H9 (cell line): ENCODE measurements at regions not wholly inside any gene's neighbourhood (a gene's known extent, or its start where the extent isn't known, plus 50 kb on each side); places are given as distances from the start of the nearest gene placed in this dataset.

ENCODE experiments used
- DNase-seq: peaks from one replicate; pipeline ENCODE4 v3.0.0-alpha.2; 2017
- H2AFZ ChIP-seq: one replicate; pipeline ENCODE4 v1.6.1; 2013; ENCODE audit warnings: mild to moderate bottlenecking, low read length, control low read depth, moderate library complexity
- H2AK5ac ChIP-seq: 2 replicates; pipeline ENCODE4 v1.6.1; 2013; ENCODE audit warnings: low read length, control low read depth, mixed read lengths; ENCODE audit not compliant: insufficient read length
- H2BK120ac ChIP-seq: one replicate; pipeline ENCODE4 v1.6.1; 2013; ENCODE audit warnings: low read depth, mild to moderate bottlenecking, low read length, control low read depth, inconsistent platforms; ENCODE audit not compliant: poor library complexity, severe bottlenecking
- H2BK12ac ChIP-seq: 2 replicates; pipeline ENCODE4 v1.6.1; 2013; ENCODE audit warnings: low read length, control low read depth, mixed read lengths, low read depth; ENCODE audit not compliant: insufficient read length
- H2BK15ac ChIP-seq: 2 replicates; pipeline ENCODE4 v1.6.1; 2013; ENCODE audit warnings: low read depth, low read length, control low read depth
- H2BK20ac ChIP-seq: one replicate; pipeline ENCODE4 v1.6.1; 2013; ENCODE audit warnings: low read depth, mild to moderate bottlenecking, low read length, control low read depth, inconsistent platforms; ENCODE audit not compliant: poor library complexity, severe bottlenecking
- H2BK5ac ChIP-seq: 2 replicates; pipeline ENCODE4 v1.6.1; 2013; ENCODE audit warnings: low read length, control low read depth, mixed read lengths; ENCODE audit not compliant: insufficient read length
- H3K14ac ChIP-seq: 2 replicates; pipeline ENCODE4 v1.6.1; 2013; ENCODE audit warnings: low read length, control low read depth; ENCODE audit not compliant: insufficient read depth
- H3K18ac ChIP-seq: 2 replicates; pipeline ENCODE4 v1.6.1; 2013; ENCODE audit warnings: low read depth, mild to moderate bottlenecking, mixed read lengths, low read length, control low read depth; ENCODE audit not compliant: insufficient read length
- H3K23ac ChIP-seq: 2 replicates; pipeline ENCODE4 v1.6.1; 2013; ENCODE audit warnings: low read length, control low read depth, mixed read lengths, low read depth; ENCODE audit not compliant: insufficient read length
- H3K23me2 ChIP-seq: 2 replicates; pipeline ENCODE4 v1.6.1; 2013; ENCODE audit warnings: low read depth, mild to moderate bottlenecking, mixed read lengths, low read length, control low read depth; ENCODE audit not compliant: insufficient read length, poor library complexity, severe bottlenecking
- H3K27ac ChIP-seq: 2 replicates; pipeline ENCODE4 v1.5.1; 2013; ENCODE audit warnings: low read length, control low read depth, mixed read lengths, low read depth; ENCODE audit not compliant: insufficient read length
- H3K27me3 ChIP-seq: 2 replicates; pipeline ENCODE4 v1.6.1; 2013; ENCODE audit warnings: low read length, control low read depth, inconsistent platforms; ENCODE audit not compliant: insufficient read depth
- H3K4ac ChIP-seq: 2 replicates; pipeline ENCODE4 v1.6.1; 2013; ENCODE audit warnings: low read depth, mild to moderate bottlenecking, control low read depth, inconsistent platforms, low read length, moderate library complexity
- H3K4me1 ChIP-seq: 2 replicates; pipeline ENCODE4 v1.6.1; 2013; ENCODE audit warnings: low read length, control low read depth, inconsistent platforms; ENCODE audit not compliant: insufficient read depth
- H3K4me2 ChIP-seq: 2 replicates; pipeline ENCODE4 v1.6.1; 2013; ENCODE audit warnings: low read length, control low read depth, mixed read lengths; ENCODE audit not compliant: insufficient read length, insufficient read depth
- H3K56ac ChIP-seq: 2 replicates; pipeline ENCODE4 v1.6.1; 2013; ENCODE audit warnings: low read depth, mild to moderate bottlenecking, mixed read lengths, low read length, control low read depth; ENCODE audit not compliant: insufficient read length
- H3K79me1 ChIP-seq: 2 replicates; pipeline ENCODE4 v1.6.1; 2013; ENCODE audit warnings: low read depth, mild to moderate bottlenecking, moderate library complexity, low read length, control low read depth, inconsistent platforms; ENCODE audit not compliant: insufficient read depth, poor library complexity, severe bottlenecking
- H3K79me2 ChIP-seq: 2 replicates; pipeline ENCODE4 v1.6.1; 2013; ENCODE audit warnings: low read length, control low read depth, inconsistent platforms; ENCODE audit not compliant: insufficient read depth
- H3K9ac ChIP-seq: 2 replicates; pipeline ENCODE4 v1.6.1; 2013; ENCODE audit warnings: low read length, control low read depth, mixed read lengths; ENCODE audit not compliant: insufficient read length; ENCODE audit errors: extremely low read depth
- H3K9me3 ChIP-seq: one replicate; pipeline ENCODE4 v1.6.1; 2013; ENCODE audit warnings: low read depth, low read length, inconsistent platforms; ENCODE audit not compliant: control insufficient read depth
- H3T11ph ChIP-seq: one replicate; pipeline ENCODE4 v1.6.1; 2013; ENCODE audit warnings: mild to moderate bottlenecking, low read length, control low read depth, inconsistent platforms
- H4K20me1 ChIP-seq: one replicate; pipeline ENCODE4 v1.6.1; 2013; ENCODE audit not compliant: control insufficient read depth, insufficient read length, insufficient read depth
- H4K5ac ChIP-seq: 2 replicates; pipeline ENCODE4 v1.6.1; 2013; ENCODE audit warnings: low read depth, mild to moderate bottlenecking, mixed read lengths, low read length, control low read depth; ENCODE audit not compliant: insufficient read length
- H4K8ac ChIP-seq: replicated peaks from 2 replicates; pipeline ENCODE4 v1.6.1; 2013; ENCODE audit warnings: low read length, control low read depth, mixed read lengths, low read depth; ENCODE audit not compliant: insufficient read length
- H4K91ac ChIP-seq: 2 replicates; pipeline ENCODE4 v1.6.1; 2013; ENCODE audit warnings: low read depth, mild to moderate bottlenecking, moderate library complexity, mixed read lengths, low read length, control low read depth; ENCODE audit not compliant: insufficient read length
- H3K27ac Mint-ChIP-seq, 3 experiments: 2 replicates in 2 of 3; 3 replicates in 1 of 3; pipeline ENCODE4 v1.8.0; 2020 to 2021; ENCODE audit warnings: mixed read lengths in 3 of 3, mild to moderate bottlenecking in 1 of 3, moderate library complexity in 1 of 3
- H3K27me3 Mint-ChIP-seq: 2 replicates; pipeline ENCODE4 v1.8.0; 2021; ENCODE audit warnings: low read depth, mild to moderate bottlenecking, moderate library complexity, mixed read lengths
- H3K36me3 Mint-ChIP-seq, 3 experiments: 2 replicates in 2 of 3; 3 replicates in 1 of 3; pipeline ENCODE4 v1.8.0; 2020 to 2021; ENCODE audit warnings: low read depth in 3 of 3, mixed read lengths in 3 of 3; ENCODE audit not compliant: insufficient read depth in 1 of 3
- H3K4me1 Mint-ChIP-seq, 2 experiments: 2 replicates each; pipeline ENCODE4 v1.8.0; 2020; ENCODE audit warnings: mixed read lengths in 2 of 2
- H3K4me3 Mint-ChIP-seq, 2 experiments: 2 replicates in 1 of 2; 3 replicates in 1 of 2; pipeline ENCODE4 v1.8.0; 2020 to 2021; ENCODE audit warnings: mild to moderate bottlenecking in 2 of 2, mixed read lengths in 2 of 2, moderate library complexity in 1 of 2
- H3K9me3 Mint-ChIP-seq, 2 experiments: 2 replicates in 1 of 2; 3 replicates in 1 of 2; pipeline ENCODE4 v1.8.0; 2020; ENCODE audit warnings: mild to moderate bottlenecking in 2 of 2, mixed read lengths in 2 of 2, moderate library complexity in 1 of 2
- whole genome bisulfite sequencing: extraction: QIAGEN DNeasy Blood & Tissue Kit; methylation state at CpG from one replicate; pipeline ENCODE4 v1.1.7; 2013; ENCODE audit warnings: missing lambda C conversion rate, low lambda C conversion rate, mixed read lengths; ENCODE audit not compliant: insufficient read length; ENCODE audit errors: extremely low coverage; 5-methylcytosine and 5-hydroxymethylcytosine counted together
- TF ChIP-seq, protein P1 (sequence below): fragments of 200-600 bp; sonication (generic); conservative IDR thresholded peaks from 3 replicates; pipeline ENCODE4 v1.8.0; 2021; ENCODE audit warnings: antibody characterized with exemption, mild to moderate bottlenecking

DNA sequence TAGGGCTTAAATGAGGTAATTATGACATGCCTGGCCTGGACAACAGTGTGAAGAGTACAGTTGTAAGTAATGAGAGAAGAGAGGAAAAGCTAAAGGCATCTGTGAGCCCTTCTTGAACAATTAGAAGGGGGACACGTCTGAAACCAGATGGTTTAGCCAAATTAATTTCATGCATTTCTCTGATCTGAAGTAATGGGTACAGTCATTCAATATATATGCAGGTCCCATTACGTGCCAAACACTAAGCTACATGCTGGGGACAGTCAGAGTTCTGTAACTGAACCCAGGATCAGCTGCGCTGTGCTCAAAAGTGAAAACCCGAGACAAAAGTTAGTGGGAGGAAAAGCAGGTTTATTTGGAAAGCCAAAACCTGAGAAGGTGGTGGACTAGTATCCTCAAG is 207.2 kb upstream of the TMTC1 start:
- H3K56ac ChIP-seq = no peak overlapping the region
- no peaks in the 10 kb centered on the region for H3K9me3 ChIP-seq
- H2BK15ac ChIP-seq = no peak overlapping the region
- H2BK5ac ChIP-seq = no peak overlapping the region
- no peaks in the 10 kb centered on the region for H4K20me1 ChIP-seq
- no peak overlapping the region for H3K4ac ChIP-seq
- H3K9ac ChIP-seq = no peak overlapping the region
- TF ChIP-seq, protein P1, sequence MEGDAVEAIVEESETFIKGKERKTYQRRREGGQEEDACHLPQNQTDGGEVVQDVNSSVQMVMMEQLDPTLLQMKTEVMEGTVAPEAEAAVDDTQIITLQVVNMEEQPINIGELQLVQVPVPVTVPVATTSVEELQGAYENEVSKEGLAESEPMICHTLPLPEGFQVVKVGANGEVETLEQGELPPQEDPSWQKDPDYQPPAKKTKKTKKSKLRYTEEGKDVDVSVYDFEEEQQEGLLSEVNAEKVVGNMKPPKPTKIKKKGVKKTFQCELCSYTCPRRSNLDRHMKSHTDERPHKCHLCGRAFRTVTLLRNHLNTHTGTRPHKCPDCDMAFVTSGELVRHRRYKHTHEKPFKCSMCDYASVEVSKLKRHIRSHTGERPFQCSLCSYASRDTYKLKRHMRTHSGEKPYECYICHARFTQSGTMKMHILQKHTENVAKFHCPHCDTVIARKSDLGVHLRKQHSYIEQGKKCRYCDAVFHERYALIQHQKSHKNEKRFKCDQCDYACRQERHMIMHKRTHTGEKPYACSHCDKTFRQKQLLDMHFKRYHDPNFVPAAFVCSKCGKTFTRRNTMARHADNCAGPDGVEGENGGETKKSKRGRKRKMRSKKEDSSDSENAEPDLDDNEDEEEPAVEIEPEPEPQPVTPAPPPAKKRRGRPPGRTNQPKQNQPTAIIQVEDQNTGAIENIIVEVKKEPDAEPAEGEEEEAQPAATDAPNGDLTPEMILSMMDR = no peak
- H3K4me1 ChIP-seq = no peaks in the 10 kb centered on the region
- no peaks in the 10 kb centered on the region for H3K27me3 ChIP-seq
- H3T11ph ChIP-seq = no peak overlapping the region
- H2BK12ac ChIP-seq = no peak overlapping the region
- peaks cover 4 to 5% of the 10 kb centered on the region in 2 experiments; a peak in 2 of 4 replicates for H3K4me1 Mint-ChIP-seq
- H3K18ac ChIP-seq = no peak overlapping the region
- H3K14ac ChIP-seq = no peak overlapping the region
- no peak overlapping the region for H3K27ac Mint-ChIP-seq
- DNase-seq = no peak
- no peak overlapping the region for H3K27ac ChIP-seq
- no peak overlapping the region for H4K91ac ChIP-seq
- no peaks in the 10 kb centered on the region for H3K23me2 ChIP-seq
- H2BK120ac ChIP-seq = no peak overlapping the region
- WGBS = no CpG with 5 or more reads among the region's 4 CpGs
- no peak overlapping the region for H2AK5ac ChIP-seq
- H3K79me1 ChIP-seq = no peaks in the 10 kb centered on the region
- no peak overlapping the region for H3K4me3 Mint-ChIP-seq
- H3K4me2 ChIP-seq = no peak overlapping the region
- H2AFZ ChIP-seq = no peak overlapping the region
- no peak overlapping the region for H4K8ac ChIP-seq
- H3K27me3 Mint-ChIP-seq = no peaks in the 10 kb centered on the region
- no peak overlapping the region for H4K5ac ChIP-seq
- no peaks in the 10 kb centered on the region for H3K79me2 ChIP-seq
- peaks cover 0 to 9% (median 0%) of the 10 kb centered on the region in 3 experiments; a peak in 2 of 7 replicates for H3K36me3 Mint-ChIP-seq
- no peak overlapping the region for H3K23ac ChIP-seq
- peaks cover 6 to 14% of the 10 kb centered on the region in 2 experiments; a peak in 3 of 5 replicates for H3K9me3 Mint-ChIP-seq
- no peak overlapping the region for H2BK20ac ChIP-seq
